Endodermal cell (in vitro differentiated cells): ENCODE measurements at regions not wholly inside any gene's neighbourhood (a gene's known extent, or its start where the extent isn't known, plus 50 kb on each side); places are given as distances from the start of the nearest gene placed in this dataset.

Experiments used
- DNase-seq: peaks from one replicate; pipeline ENCODE4 v3.0.0-alpha.2; 2017
- H3K27ac ChIP-seq: 2 replicates; pipeline ENCODE4 v1.5.1; 2013; ENCODE audit warnings: mild to moderate bottlenecking, low read depth, low read length, moderate library complexity
- H3K27me3 ChIP-seq: 2 replicates; pipeline ENCODE4 v1.6.1; 2013; ENCODE audit warnings: mild to moderate bottlenecking, low read length, moderate library complexity; ENCODE audit not compliant: insufficient read depth, control insufficient read depth, poor library complexity, severe bottlenecking
- H3K36me3 ChIP-seq: 2 replicates; pipeline ENCODE4 v1.7.0; 2013; ENCODE audit warnings: mild to moderate bottlenecking, low read length, moderate library complexity; ENCODE audit not compliant: control insufficient read depth, insufficient read depth
- H3K4me1 ChIP-seq: one replicate; pipeline ENCODE4 v1.7.0; 2013; ENCODE audit warnings: low read length; ENCODE audit not compliant: control insufficient read depth, insufficient read depth
- H3K4me3 ChIP-seq: 2 replicates; pipeline ENCODE4 v1.5.1; 2013; ENCODE audit warnings: mild to moderate bottlenecking, low read length, moderate library complexity
- H3K9ac ChIP-seq: 2 replicates; pipeline ENCODE4 v1.6.1; 2013; ENCODE audit warnings: mild to moderate bottlenecking, low read length, moderate library complexity; ENCODE audit not compliant: poor library complexity, severe bottlenecking; ENCODE audit errors: extremely low read depth
- H3K9me3 ChIP-seq: 2 replicates; pipeline ENCODE4 v1.6.1; 2013; ENCODE audit warnings: mild to moderate bottlenecking, low read length, moderate library complexity; ENCODE audit not compliant: control insufficient read depth
- H3K27ac Mint-ChIP-seq: 2 replicates; pipeline ENCODE4 v1.8.0; 2020; ENCODE audit warnings: mixed read lengths
- H3K27me3 Mint-ChIP-seq: 2 replicates; pipeline ENCODE4 v1.8.0; 2021; ENCODE audit warnings: mild to moderate bottlenecking, mixed read lengths; ENCODE audit not compliant: insufficient read depth
- H3K36me3 Mint-ChIP-seq: 2 replicates; pipeline ENCODE4 v1.8.0; 2020; ENCODE audit warnings: low read depth, mixed read lengths
- H3K4me1 Mint-ChIP-seq: 2 replicates; pipeline ENCODE4 v1.8.0; 2020; ENCODE audit warnings: mixed read lengths
- H3K4me3 Mint-ChIP-seq: 2 replicates; pipeline ENCODE4 v1.8.0; 2020; ENCODE audit warnings: mild to moderate bottlenecking, moderate library complexity, mixed read lengths
- H3K9me3 Mint-ChIP-seq: 2 replicates; pipeline ENCODE4 v1.8.0; 2020; ENCODE audit warnings: mild to moderate bottlenecking, mixed read lengths
- CTCF ChIP-seq: fragments of 200-600 bp; sonication (generic); conservative IDR thresholded peaks from 2 replicates; pipeline ENCODE4 v1.5.0; 2021; ENCODE audit warnings: antibody characterized with exemption, mild to moderate bottlenecking
- WGBS, 2 experiments: methylation state at CpG; one replicate each; pipeline versions ENCODE4 v1.1.5 to v1.1.7; 2013; ENCODE audit warnings: missing lambda C conversion rate in 2 of 2, mixed read lengths in 1 of 2; ENCODE audit not compliant: insufficient coverage in 1 of 2, insufficient read length in 1 of 2; 5-methylcytosine and 5-hydroxymethylcytosine counted together

- Mint-ChIP-seq H3K4me3 (no peak overlapping the region), H3K36me3 (no peaks in the 10 kb centered on the region), H3K9me3 (no peaks in the 10 kb centered on the region), H3K4me1 (no peaks in the 10 kb centered on the region), H3K27me3 (no peaks in the 10 kb centered on the region), H3K27ac (no peak overlapping the region)
- H3K4me3 ChIP-seq: no peak overlapping the region
- no peaks in the 10 kb centered on the region for H3K9me3 ChIP-seq
- 87 to 100% methylated on average over 2 of the region's 2 CpGs for WGBS, 2 experiments
- no peaks in the 10 kb centered on the region for H3K27me3 ChIP-seq
- no peaks in the 10 kb centered on the region for H3K4me1 ChIP-seq
- no peaks in the 10 kb centered on the region for H3K36me3 ChIP-seq
- no peak overlapping the region for H3K9ac ChIP-seq
- no peak overlapping the region for H3K27ac ChIP-seq
- no peak for DNase-seq
- TF ChIP-seq CTCF: no peak
These were observed 529.2 kb upstream of the NBEA start for GRCh38 chr13:34412817-34413375.

GRCh38 chr13:34413538-34414210 lies 528.4 kb upstream of the NBEA start:
- Mint-ChIP-seq H3K27ac (no peak overlapping the region), H3K4me3 (no peak overlapping the region), H3K9me3 (no peaks in the 10 kb centered on the region), H3K4me1 (no peaks in the 10 kb centered on the region), H3K36me3 (no peaks in the 10 kb centered on the region), H3K27me3 (no peaks in the 10 kb centered on the region)
- no peak overlapping the region for H3K4me3 ChIP-seq
- H3K27me3 ChIP-seq: no peaks in the 10 kb centered on the region
- H3K9ac ChIP-seq: no peak overlapping the region
- no peaks in the 10 kb centered on the region for H3K4me1 ChIP-seq
- H3K27ac ChIP-seq: no peak overlapping the region
- no peak for DNase-seq
- H3K9me3 ChIP-seq: no peaks in the 10 kb centered on the region
- no peak for TF ChIP-seq CTCF
- 87 to 89% methylated on average over 1 of the region's 1 CpG for WGBS, 2 experiments
- H3K36me3 ChIP-seq: no peaks in the 10 kb centered on the region

- H3K9me3 Mint-ChIP-seq: no peaks in the 10 kb centered on the region
- Histone ChIP-seq H3K9ac (no peak overlapping the region), H3K36me3 (no peaks in the 10 kb centered on the region), H3K27me3 (no peaks in the 10 kb centered on the region), H3K27ac (no peak overlapping the region), H3K4me3 (no peak overlapping the region), H3K9me3 (no peaks in the 10 kb centered on the region), H3K4me1 (no peaks in the 10 kb centered on the region)
- H3K36me3 Mint-ChIP-seq: no peaks in the 10 kb centered on the region
- 92 to 94% methylated on average over 3 to 4 of the region's 4 CpGs for WGBS, 2 experiments
- no peaks in the 10 kb centered on the region for H3K27me3 Mint-ChIP-seq
- H3K27ac Mint-ChIP-seq: no peak overlapping the region
- no peak for TF ChIP-seq CTCF
- no peaks in the 10 kb centered on the region for H3K4me1 Mint-ChIP-seq
- no peak overlapping the region for H3K4me3 Mint-ChIP-seq
- DNase-seq: no peak
These were observed 527.5 kb upstream of the NBEA start for GRCh38 chr13:34414616-34415015.
